Body of pancreas (tissue), 4 donors: ENCODE measurements at regions not wholly inside any gene's neighbourhood (a gene's known extent, or its start where the extent isn't known, plus 50 kb on each side); places are given as distances from the start of the nearest gene placed in this dataset.

Experiments
- ATAC-seq: fragments of 150-250 bp; one replicate; pipeline ENCODE4 v1.9.1; 2016
- DNase-seq, 4 donors: peaks; one replicate each; pipeline ENCODE4 v3.0.0-alpha.2; 2019
- H3K27ac ChIP-seq, 4 donors: fragments of 200-600 bp; sonication (generic); 1 replicate in 3 of 4; 2 replicates in 1 of 4; pipeline versions ENCODE4 v1.5.1 to v1.6.1; 2016 to 2019; ENCODE audit warnings: mild to moderate bottlenecking in 1 of 4, mixed read lengths in 1 of 4, moderate library complexity in 1 of 4
- H3K27me3 ChIP-seq, 2 donors: fragments of 200-600 bp; sonication (generic); one replicate each; pipeline ENCODE4 v1.6.0; 2016; ENCODE audit warnings: mild to moderate bottlenecking in 1 of 2
- H3K36me3 ChIP-seq, 2 donors: fragments of 200-600 bp; sonication (generic); replicated peaks in 1 of 2; 2 replicates each; pipeline ENCODE4 v1.5.1; 2016; ENCODE audit warnings: low read depth in 2 of 2; ENCODE audit not compliant: insufficient read depth in 1 of 2
- H3K4me1 ChIP-seq: fragments of 200-600 bp; sonication (generic); one replicate; pipeline ENCODE4 v1.6.0; 2016
- H3K4me3 ChIP-seq, 2 donors: fragments of 200-600 bp; sonication (generic); 1 replicate in 1 of 2; 2 replicates in 1 of 2; pipeline ENCODE4 v1.5.1; 2016 to 2019
- H3K9me3 ChIP-seq, 3 donors: fragments of 200-600 bp; sonication (generic); 1 replicate in 2 of 3; 2 replicates in 1 of 3; pipeline ENCODE4 v1.5.1; 2016
- CTCF ChIP-seq, 7 experiments: fragments of 450-650 bp in 4 of 7; fragments of 200-600 bp in 3 of 7; sonication (generic) in 3 of 7; IDR thresholded peaks; one replicate each; pipeline ENCODE4 v1.5.1; 2016 to 2019; ENCODE audit warnings: antibody characterized with exemption in 7 of 7
- POLR2A ChIP-seq, 3 donors: fragments of 450-650 bp; IDR thresholded peaks; one replicate each; pipeline ENCODE4 v1.6.1; 2016; ENCODE audit warnings: antibody characterized with exemption in 3 of 3, mild to moderate bottlenecking in 2 of 3
- WGBS, 2 donors: methylation state at CpG; one replicate each; pipeline ENCODE4 v1.1.5; 2017; 5-methylcytosine and 5-hydroxymethylcytosine counted together
- intact Hi-C: fragments of 100-400 bp; cut with DNase I; formaldehyde crosslinking; loops from one replicate; pipeline ENCODE4 v1.15.1; 2023

GRCh38 chr6:1491025-1491424, 101.6 kb downstream of the FOXF2 start:
- Histone ChIP-seq H3K27ac (no peak overlapping the region), H3K9me3 (peaks cover 0 to 2% (median 0%) of the 10 kb centered on the region in 3 donors), H3K27me3 (no peaks in the 10 kb centered on the region), H3K4me3 (no peak overlapping the region), H3K36me3 (no peaks in the 10 kb centered on the region), H3K4me1 (no peaks in the 10 kb centered on the region)
- ATAC-seq (no peak), DNase-seq (no peak)
- 92 to 95% methylated on average over 11 of the region's 11 CpGs for WGBS, 2 donors
- TF ChIP-seq CTCF (IDR thresholded peaks at IDR 0.05) (no peak), POLR2A (IDR thresholded peaks at IDR 0.05) (no peak)
- intact Hi-C loops: no loop called here

- no peak overlapping the region for H3K4me3 ChIP-seq
- 76 to 84% methylated on average over 10 of the region's 10 CpGs for WGBS, 2 donors
- H3K27me3 ChIP-seq: no peaks in the 10 kb centered on the region
- H3K36me3 ChIP-seq: no peaks in the 10 kb centered on the region
- TF ChIP-seq CTCF (IDR thresholded peaks at IDR 0.05) (no peak), POLR2A (IDR thresholded peaks at IDR 0.05) (no peak)
- peaks cover 0 to 5% (median 0%) of the 10 kb centered on the region in 3 donors for H3K9me3 ChIP-seq
- H3K27ac ChIP-seq: no peak overlapping the region
- DNase-seq: no peak
- intact Hi-C loops: no loop called here
- ATAC-seq: no peak
- H3K4me1 ChIP-seq: no peaks in the 10 kb centered on the region
Measured at GRCh38 chr6:1491591-1492319, 102.4 kb downstream of the FOXF2 start.

GRCh38 chr6:1494671-1495070, 105.3 kb downstream of the FOXF2 start:
- intact Hi-C loops: no loop called here
- 76 to 80% methylated on average over 9 of the region's 9 CpGs for WGBS, 2 donors
- TF ChIP-seq POLR2A (IDR thresholded peaks at IDR 0.05): no peak
- no peak for TF ChIP-seq CTCF (IDR thresholded peaks at IDR 0.05)

GRCh38 chr6:1495344-1495743, 106.0 kb downstream of the FOXF2 start:
- no peak for ATAC-seq
- TF ChIP-seq POLR2A (IDR thresholded peaks at IDR 0.05): no peak
- WGBS, 2 donors: 69 to 71% methylated on average over 4 of the region's 4 CpGs
- no peak overlapping the region for H3K27ac ChIP-seq
- DNase-seq: no peak
- no peaks in the 10 kb centered on the region for H3K36me3 ChIP-seq
- no peaks in the 10 kb centered on the region for H3K27me3 ChIP-seq
- peaks cover 0 to 5% (median 0%) of the 10 kb centered on the region in 3 donors for H3K9me3 ChIP-seq
- H3K4me1 ChIP-seq: no peaks in the 10 kb centered on the region
- H3K4me3 ChIP-seq: no peak overlapping the region
- intact Hi-C loops: no loop called here

More at GRCh38 chr6:1494671-1495070, 105.3 kb downstream of the FOXF2 start:
- ATAC-seq (no peak), DNase-seq (no peak)
- H3K4me3 ChIP-seq: no peak overlapping the region
- no peaks in the 10 kb centered on the region for H3K27me3 ChIP-seq
- no peak overlapping the region for H3K27ac ChIP-seq
- no peaks in the 10 kb centered on the region for H3K4me1 ChIP-seq
- H3K36me3 ChIP-seq: no peaks in the 10 kb centered on the region
- H3K9me3 ChIP-seq: peaks cover 0 to 5% (median 0%) of the 10 kb centered on the region in 3 donors

GRCh38 chr6:1496092-1496491, 106.7 kb downstream of the FOXF2 start:
- Histone ChIP-seq H3K4me3 (no peak overlapping the region), H3K9me3 (peaks cover 0 to 5% (median 0%) of the 10 kb centered on the region in 3 donors), H3K4me1 (no peaks in the 10 kb centered on the region), H3K27ac (no peak overlapping the region), H3K27me3 (no peaks in the 10 kb centered on the region), H3K36me3 (no peaks in the 10 kb centered on the region)
- 76 to 81% methylated on average over 5 of the region's 5 CpGs for WGBS, 2 donors
- DNase-seq (no peak), ATAC-seq (no peak)
- TF ChIP-seq POLR2A (IDR thresholded peaks at IDR 0.05) (no peak), CTCF (IDR thresholded peaks at IDR 0.05) (no peak)
- intact Hi-C loops: no loop called here
